ENCODE measurements at regions not wholly inside any gene's neighbourhood (a gene's known extent, or its start where the extent isn't known, plus 50 kb on each side); places are given as distances from the start of the nearest gene placed in this dataset.

DNA sequence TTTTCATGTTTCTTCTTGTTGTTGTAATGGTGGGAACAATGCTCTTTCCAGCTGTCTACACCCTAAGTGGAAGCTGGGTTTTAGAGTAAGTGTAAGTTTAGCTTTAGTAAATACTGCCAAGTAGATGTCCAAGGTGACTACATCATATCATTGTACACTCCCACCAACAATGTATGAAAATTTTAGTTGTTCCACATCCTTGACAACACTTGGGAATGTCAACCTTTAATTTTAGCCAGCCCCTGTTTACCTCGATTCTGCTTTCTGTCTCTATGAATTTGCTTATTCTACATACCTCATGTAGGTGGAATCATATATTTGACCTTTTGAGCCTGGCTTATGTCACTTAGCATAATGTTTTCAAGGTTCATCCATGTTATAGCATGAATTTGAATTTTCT, 93.0 kb downstream of the MTPAP start:
- DNase-seq (no peak), ATAC-seq (no peak)
- CTCF ChIA-PET: interaction anchor here (1.4 kb wide), 1 partner anchor 14 kb away, joined by 3 read pairs; no protein-coding TSS in a partner anchor
- POLR2A ChIA-PET: no interaction called here
- Mint-ChIP-seq H3K4me3 (no peak overlapping the region), H3K9me3 (ENCODE audit: insufficient read depth) (peaks cover 8% of the 10 kb centered on the region), H3K27ac (no peak overlapping the region), H3K36me3 (ENCODE audit: low read depth) (no peaks in the 10 kb centered on the region), H3K27me3 (ENCODE audit: low read depth) (peaks cover 8% of the 10 kb centered on the region), H3K4me1 (ENCODE audit: low read depth) (no peaks in the 10 kb centered on the region)

DNA sequence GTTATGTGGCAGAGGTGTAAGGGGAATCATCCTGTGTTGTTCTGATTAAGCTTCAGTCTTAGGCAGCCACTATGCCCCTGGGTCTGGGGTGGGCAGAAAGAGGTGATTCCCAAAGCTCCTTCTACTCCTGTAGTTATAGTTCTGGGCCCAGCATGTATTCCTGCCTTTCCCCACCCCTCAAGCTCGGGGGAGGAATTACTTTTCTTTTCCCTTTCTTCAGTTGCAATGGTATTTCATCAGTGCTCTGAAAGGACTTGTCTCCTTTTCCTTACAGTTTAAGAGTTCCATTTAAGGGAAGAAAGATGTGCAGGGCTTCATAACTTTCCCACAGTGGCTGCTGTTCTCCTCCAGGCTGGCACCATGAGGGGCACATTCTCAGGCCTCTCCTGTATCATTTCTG, 94.2 kb downstream of the MTPAP start:
- DNase-seq: no peak
- peaks cover 9% of the 10 kb centered on the region for H3K27me3 Mint-ChIP-seq (ENCODE audit: low read depth)
- H3K4me3 Mint-ChIP-seq: no peak overlapping the region
- no peak for ATAC-seq
- no peaks in the 10 kb centered on the region for H3K36me3 Mint-ChIP-seq (ENCODE audit: low read depth)
- no peaks in the 10 kb centered on the region for H3K4me1 Mint-ChIP-seq (ENCODE audit: low read depth)
- H3K27ac Mint-ChIP-seq: no peak overlapping the region
- CTCF ChIA-PET: interaction anchor here (1.4 kb wide), 1 partner anchor 15 kb away, joined by 3 read pairs; no protein-coding TSS in a partner anchor
- peaks cover 8% of the 10 kb centered on the region for H3K9me3 Mint-ChIP-seq (ENCODE audit: insufficient read depth)
- POLR2A ChIA-PET: no interaction called here

DNA sequence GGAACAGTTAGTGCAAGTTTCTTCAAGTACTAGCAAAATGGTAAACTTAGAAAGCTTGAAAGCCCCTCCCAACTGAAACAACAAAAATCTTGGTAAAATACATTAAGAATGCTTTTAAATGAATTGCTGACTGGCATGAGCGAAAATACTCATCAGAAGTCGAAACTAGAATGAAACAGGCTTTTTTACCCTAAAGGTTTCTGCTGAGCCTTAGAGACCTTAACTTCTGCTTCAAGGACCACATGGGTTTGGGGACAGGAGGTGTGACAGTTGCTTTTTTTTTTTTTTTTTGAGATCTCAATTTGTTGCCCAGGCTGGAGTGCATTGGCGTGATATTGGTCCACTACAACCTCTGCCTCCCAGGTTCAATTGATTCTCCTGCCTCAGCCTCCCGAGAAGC, 100.3 kb downstream of the MTPAP start:
- Mint-ChIP-seq H3K4me3 (no peak overlapping the region), H3K36me3 (ENCODE audit: low read depth) (no peaks in the 10 kb centered on the region), H3K27ac (no peak overlapping the region), H3K9me3 (ENCODE audit: insufficient read depth) (peaks cover 4% of the 10 kb centered on the region), H3K4me1 (ENCODE audit: low read depth) (peaks cover 5% of the 10 kb centered on the region), H3K27me3 (ENCODE audit: low read depth) (peaks cover 7% of the 10 kb centered on the region)
- ChIA-PET CTCF (no interaction called here), POLR2A (no interaction called here)
- no peak for DNase-seq
- no peak for ATAC-seq

DNA sequence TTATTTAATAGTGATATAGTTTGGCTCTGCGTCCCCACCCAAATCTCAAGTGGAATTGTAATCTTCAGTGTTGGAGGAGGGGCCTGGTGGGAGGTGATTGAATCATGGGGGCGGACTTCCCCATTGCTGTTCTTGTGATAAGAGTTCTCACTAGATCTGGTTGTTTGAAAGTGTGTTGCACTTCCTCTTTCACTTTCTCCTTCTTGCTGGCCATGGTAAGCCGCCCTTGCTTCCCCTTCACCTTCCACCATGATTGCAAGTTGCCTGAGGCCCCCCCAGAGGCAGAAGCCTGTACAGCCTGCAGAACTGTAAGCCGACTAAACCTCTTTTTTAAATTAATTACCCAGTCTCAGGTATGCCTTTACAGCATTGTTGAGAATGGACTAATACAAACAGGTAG, 101.4 kb downstream of the MTPAP start:
- H3K27ac Mint-ChIP-seq: peak overlapping the region; percentile 9
- no peaks in the 10 kb centered on the region for H3K36me3 Mint-ChIP-seq (ENCODE audit: low read depth)
- peaks cover 4% of the 10 kb centered on the region for H3K9me3 Mint-ChIP-seq (ENCODE audit: insufficient read depth)
- ChIA-PET POLR2A (no interaction called here), CTCF (interaction anchor here (1.2 to 1.8 kb wide), 2 partner anchors 112 to 343 kb away, joined by 3 to 4 read pairs; no protein-coding TSS in a partner anchor)
- no peak for ATAC-seq
- DNase-seq: peak; percentile 30
- peaks cover 7% of the 10 kb centered on the region for H3K27me3 Mint-ChIP-seq (ENCODE audit: low read depth)
- peaks cover 5% of the 10 kb centered on the region for H3K4me1 Mint-ChIP-seq (ENCODE audit: low read depth)
- H3K4me3 Mint-ChIP-seq: no peak overlapping the region

DNA sequence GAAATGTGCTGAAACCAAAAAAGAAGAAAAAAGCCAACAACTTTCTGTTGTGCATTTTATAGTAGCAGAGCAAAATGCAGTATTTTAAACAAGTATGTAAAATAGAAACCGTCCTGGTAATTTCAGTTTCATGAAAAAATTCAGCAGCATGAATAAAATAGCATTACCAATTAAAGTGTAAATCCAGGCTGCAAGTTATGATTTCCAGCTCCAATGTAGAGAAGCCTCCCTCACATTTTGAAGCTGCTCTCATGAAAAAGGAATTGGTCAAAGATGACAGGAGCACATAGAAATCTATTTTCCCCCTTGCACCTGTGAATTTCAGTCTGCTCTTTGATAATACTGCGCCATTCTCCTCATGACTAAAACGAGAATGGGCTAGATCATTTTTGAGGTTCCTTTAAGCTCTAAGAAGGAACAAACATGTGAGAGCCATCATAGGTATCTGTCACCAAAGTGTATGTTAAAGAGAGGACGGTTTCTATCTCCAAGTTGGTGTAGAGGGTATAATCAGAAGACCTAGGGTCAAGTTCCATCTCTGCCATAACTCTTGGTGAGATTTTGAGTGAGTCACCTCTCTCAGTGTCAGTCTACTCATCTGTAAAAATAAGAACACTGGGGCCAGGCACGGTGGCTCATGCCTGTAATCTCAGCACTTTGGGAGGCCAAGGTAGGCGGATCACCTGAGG, 107.5 kb downstream of the MTPAP start:
- no peak for DNase-seq
- POLR2A ChIA-PET: no interaction called here
- Mint-ChIP-seq H3K4me3 (no peak overlapping the region), H3K36me3 (ENCODE audit: low read depth) (no peaks in the 10 kb centered on the region), H3K27me3 (ENCODE audit: low read depth) (peaks cover 2% of the 10 kb centered on the region), H3K27ac (no peak overlapping the region), H3K9me3 (ENCODE audit: insufficient read depth) (no peaks in the 10 kb centered on the region), H3K4me1 (ENCODE audit: low read depth) (peaks cover 5% of the 10 kb centered on the region)
- no peak for ATAC-seq
- CTCF ChIA-PET: interaction anchor here (0.6 to 2.6 kb wide), 17 partner anchors 8 to 346 kb away, joined by 3 to 17 read pairs (median 4); no protein-coding TSS in a partner anchor

DNA sequence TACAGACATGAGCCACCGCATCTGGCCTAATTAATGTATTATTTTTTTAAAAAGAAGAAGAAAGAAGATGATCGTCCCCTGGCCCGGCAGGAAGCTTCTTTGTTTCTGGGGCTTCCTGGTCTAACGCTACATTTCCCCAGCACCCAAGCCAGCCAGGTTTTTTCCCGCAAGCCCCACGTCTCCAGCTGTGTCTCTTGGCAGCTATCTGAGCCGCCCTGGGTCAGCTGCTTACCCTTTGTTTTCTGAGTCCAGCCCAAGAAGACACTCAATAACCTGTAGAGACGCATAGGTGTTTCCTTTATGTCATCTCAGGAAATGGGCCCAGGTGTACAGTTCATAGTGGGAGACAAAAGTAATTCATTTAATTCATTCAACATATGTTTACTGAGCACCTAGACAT, 110.2 kb downstream of the MTPAP start:
- ATAC-seq: no peak
- peaks cover 5% of the 10 kb centered on the region for H3K4me1 Mint-ChIP-seq (ENCODE audit: low read depth)
- no peak overlapping the region for H3K27ac Mint-ChIP-seq
- no peak for DNase-seq
- H3K36me3 Mint-ChIP-seq (ENCODE audit: low read depth): no peaks in the 10 kb centered on the region
- ChIA-PET POLR2A (interaction anchor here (0.5 kb wide), 1 partner anchor 1001 kb away, joined by 3 read pairs; no protein-coding TSS in a partner anchor), CTCF (no interaction called here)
- H3K4me3 Mint-ChIP-seq: no peak overlapping the region
- H3K27me3 Mint-ChIP-seq (ENCODE audit: low read depth): peaks cover 13% of the 10 kb centered on the region
- no peaks in the 10 kb centered on the region for H3K9me3 Mint-ChIP-seq (ENCODE audit: insufficient read depth)

DNA sequence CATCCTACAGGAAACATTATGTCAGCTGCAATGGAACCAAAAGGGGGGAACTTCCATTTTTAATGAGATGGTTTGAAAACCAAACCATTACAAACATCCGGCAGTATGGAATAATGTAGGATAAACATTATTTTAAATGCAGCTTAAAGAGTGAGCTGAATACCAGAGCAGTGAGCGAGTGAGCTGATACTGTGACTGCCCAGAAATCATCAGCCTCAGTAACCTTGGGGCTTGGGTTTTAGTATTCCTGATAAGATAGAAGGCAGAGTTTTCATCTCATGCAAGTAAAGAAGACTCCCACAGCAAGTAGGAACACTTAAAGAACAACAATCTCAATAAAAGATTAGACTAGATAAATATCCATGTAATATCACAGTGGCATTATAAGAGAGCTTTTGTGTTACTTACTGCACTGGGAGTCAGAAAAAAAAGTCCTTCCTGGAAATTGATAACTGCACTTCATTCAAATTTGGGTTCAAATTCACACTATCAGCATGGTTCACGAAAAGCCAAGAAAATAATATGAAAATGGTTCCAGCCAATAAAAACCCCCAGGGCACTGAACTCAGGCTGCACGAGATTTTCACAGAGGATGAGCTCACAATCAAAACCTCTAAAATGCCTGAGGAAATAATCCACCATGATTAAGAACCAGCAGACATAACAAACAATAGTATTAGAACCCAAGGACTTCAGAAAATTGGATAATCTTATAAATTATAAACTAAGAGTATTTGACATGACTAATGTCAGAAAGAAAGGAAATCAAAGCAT, 115.7 kb downstream of the MTPAP start:
- Mint-ChIP-seq H3K27ac (no peak overlapping the region), H3K4me1 (ENCODE audit: low read depth) (peaks cover 18% of the 10 kb centered on the region), H3K9me3 (ENCODE audit: insufficient read depth) (no peaks in the 10 kb centered on the region), H3K4me3 (no peak overlapping the region), H3K36me3 (ENCODE audit: low read depth) (peaks cover 2% of the 10 kb centered on the region), H3K27me3 (ENCODE audit: low read depth) (peaks cover 16% of the 10 kb centered on the region)
- DNase-seq (no peak), ATAC-seq (no peak)
- ChIA-PET CTCF (interaction anchor here (0.8 to 1.6 kb wide), 4 partner anchors 8 to 439 kb away, joined by 3 to 5 read pairs (median 3); no protein-coding TSS in a partner anchor), POLR2A (no interaction called here)

DNA sequence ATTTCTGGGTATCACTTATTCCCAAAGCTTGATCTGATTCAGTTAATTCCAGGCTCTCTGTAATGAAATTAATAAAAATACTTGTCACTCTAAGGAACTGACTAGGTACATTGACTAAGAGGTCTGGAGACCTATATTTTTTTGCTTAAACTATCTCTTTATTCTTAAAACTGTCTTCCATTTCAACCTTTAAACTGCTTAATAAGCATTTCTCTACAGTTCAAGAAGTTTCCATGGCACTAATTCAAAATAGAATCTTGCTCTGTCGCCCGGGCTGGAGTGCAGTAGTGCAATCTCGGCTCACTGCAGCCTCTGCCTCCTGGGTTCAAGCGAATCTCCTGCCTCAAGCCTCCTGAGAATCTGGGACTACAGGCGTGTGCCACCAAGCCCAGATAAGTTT, 117.4 kb downstream of the MTPAP start:
- ATAC-seq (no peak), DNase-seq (no peak)
- H3K27me3 Mint-ChIP-seq (ENCODE audit: low read depth): peaks cover 16% of the 10 kb centered on the region
- CTCF ChIA-PET: interaction anchor here (1.0 to 1.1 kb wide), 2 partner anchors 9 to 359 kb away, joined by 4 to 6 read pairs; no protein-coding TSS in a partner anchor
- H3K36me3 Mint-ChIP-seq (ENCODE audit: low read depth): peaks cover 2% of the 10 kb centered on the region
- peaks cover 18% of the 10 kb centered on the region for H3K4me1 Mint-ChIP-seq (ENCODE audit: low read depth)
- no peak overlapping the region for H3K4me3 Mint-ChIP-seq
- no peak overlapping the region for H3K27ac Mint-ChIP-seq
- no peaks in the 10 kb centered on the region for H3K9me3 Mint-ChIP-seq (ENCODE audit: insufficient read depth)
- POLR2A ChIA-PET: no interaction called here

DNA sequence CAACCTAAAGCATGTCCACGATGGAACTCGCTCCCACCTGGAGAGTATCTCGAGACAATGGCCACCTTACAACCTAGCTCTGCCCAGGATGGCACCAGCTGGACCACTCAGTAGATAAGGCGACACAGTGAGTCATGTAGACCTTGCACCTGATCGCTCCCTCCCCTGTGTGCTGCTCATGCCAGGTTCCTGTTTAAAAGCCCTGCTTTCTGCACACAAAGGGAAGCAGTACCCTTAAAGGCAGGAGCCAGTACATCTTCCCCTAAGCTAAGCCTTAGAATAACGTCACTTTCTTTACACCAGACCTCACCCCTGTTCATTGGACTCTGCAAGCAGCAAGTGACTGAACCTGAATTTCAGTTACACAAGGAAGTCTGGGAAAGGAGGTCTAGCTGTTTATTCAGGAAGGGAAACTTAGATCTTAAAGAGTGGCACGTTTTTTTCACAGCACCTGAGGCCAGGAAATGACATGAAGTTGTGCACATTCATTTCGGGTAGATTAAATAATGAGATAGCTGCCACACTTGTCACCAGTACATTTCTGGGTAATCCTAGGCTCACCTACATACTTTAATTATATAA, 117.9 kb downstream of the MTPAP start:
- Mint-ChIP-seq H3K27me3 (ENCODE audit: low read depth) (peaks cover 14% of the 10 kb centered on the region), H3K27ac (peak overlapping the region; percentile 5), H3K9me3 (ENCODE audit: insufficient read depth) (no peaks in the 10 kb centered on the region), H3K4me1 (ENCODE audit: low read depth) (peaks cover 18% of the 10 kb centered on the region), H3K36me3 (ENCODE audit: low read depth) (peaks cover 2% of the 10 kb centered on the region), H3K4me3 (no peak overlapping the region)
- POLR2A ChIA-PET: interaction anchor here (0.6 kb wide), 1 partner anchor 106 kb away, joined by 3 read pairs; no protein-coding TSS in a partner anchor
- DNase-seq (no peak), ATAC-seq (peak; percentile 30)
- CTCF ChIA-PET: interaction anchor here (1.0 to 1.2 kb wide), 4 partner anchors 10 to 360 kb away, joined by 3 to 6 read pairs (median 4); no protein-coding TSS in a partner anchor

DNA sequence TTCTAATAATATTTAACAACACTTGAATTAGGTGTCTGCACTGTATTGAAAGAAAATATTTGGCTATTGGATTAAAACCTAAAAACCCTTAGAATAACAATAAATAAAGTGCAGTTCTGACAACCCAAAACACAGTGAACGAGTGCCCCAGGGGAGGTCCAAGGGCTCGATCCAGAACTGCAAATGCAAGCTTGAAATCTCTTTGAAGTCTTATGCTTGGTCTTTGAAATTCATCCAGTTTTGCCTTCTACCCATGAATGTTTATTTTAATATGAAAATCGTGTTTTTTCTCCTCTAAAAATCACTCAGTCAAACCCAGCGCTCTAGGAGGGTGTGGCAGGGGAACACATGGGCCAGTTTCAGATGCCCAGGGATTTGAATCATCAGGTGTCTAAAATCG, 119.5 kb downstream of the MTPAP start:
- Mint-ChIP-seq H3K4me3 (no peak overlapping the region), H3K9me3 (ENCODE audit: insufficient read depth) (no peaks in the 10 kb centered on the region), H3K4me1 (ENCODE audit: low read depth) (peaks cover 18% of the 10 kb centered on the region), H3K27me3 (ENCODE audit: low read depth) (peaks cover 9% of the 10 kb centered on the region), H3K27ac (no peak overlapping the region), H3K36me3 (ENCODE audit: low read depth) (peaks cover 2% of the 10 kb centered on the region)
- POLR2A ChIA-PET: no interaction called here
- ATAC-seq (no peak), DNase-seq (no peak)
- CTCF ChIA-PET: interaction anchor here (1.1 kb wide), 1 partner anchor 352 kb away, joined by 4 read pairs; no protein-coding TSS in a partner anchor

DNA sequence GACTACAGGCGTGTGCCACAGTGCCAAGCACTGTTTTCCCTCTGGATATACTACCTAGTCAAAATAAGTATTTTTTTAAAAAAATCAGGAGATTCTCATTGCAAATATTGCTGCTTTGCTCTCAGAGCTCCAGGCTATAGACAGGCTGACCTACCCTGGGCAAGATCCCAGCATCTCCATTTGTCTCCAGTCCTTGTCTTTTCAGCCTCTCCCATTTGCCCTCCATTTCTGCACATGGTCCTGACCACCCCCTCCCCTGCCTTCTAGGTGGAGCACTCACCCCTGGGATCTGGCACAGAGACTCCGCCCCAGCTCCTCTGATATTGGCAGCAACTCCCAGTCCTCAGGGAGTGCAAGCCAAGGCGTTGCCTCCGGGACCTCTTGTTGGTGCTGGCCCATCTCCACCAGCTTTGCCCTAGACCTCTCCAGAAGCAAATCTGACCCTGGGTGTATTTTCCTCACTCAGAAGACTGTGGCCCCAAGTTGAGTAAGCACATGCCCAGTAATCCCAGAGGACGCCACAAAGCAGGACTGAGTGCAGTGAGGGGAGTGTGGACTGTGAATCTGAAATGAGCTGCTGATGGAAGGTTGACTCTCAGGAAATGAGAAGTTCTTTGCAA, 120.6 kb downstream of the MTPAP start:
- H3K9me3 Mint-ChIP-seq (ENCODE audit: insufficient read depth): no peaks in the 10 kb centered on the region
- DNase-seq (no peak), ATAC-seq (no peak)
- H3K27me3 Mint-ChIP-seq (ENCODE audit: low read depth): peaks cover 8% of the 10 kb centered on the region
- CTCF ChIA-PET: interaction anchor here (1.1 to 1.3 kb wide), 2 partner anchors 230 to 353 kb away, joined by 4 to 5 read pairs; no protein-coding TSS in a partner anchor
- no peak overlapping the region for H3K4me3 Mint-ChIP-seq
- H3K27ac Mint-ChIP-seq: peak overlapping the region; percentile 33
- H3K36me3 Mint-ChIP-seq (ENCODE audit: low read depth): peaks cover 2% of the 10 kb centered on the region
- POLR2A ChIA-PET: no interaction called here
- H3K4me1 Mint-ChIP-seq (ENCODE audit: low read depth): peaks cover 18% of the 10 kb centered on the region

All from activated CD8-positive, alpha-beta T cell treated with anti-CD3 and anti-CD28 coated beads, Interleukin-2, amount 10 ng/mL, durations not matched to agents 7 days and 5 days (primary cell).